H1 (cell line): ENCODE measurements at regions not wholly inside any gene's neighbourhood (a gene's known extent, or its start where the extent isn't known, plus 50 kb on each side); places are given as distances from the start of the nearest gene placed in this dataset.

Experiments used
- CTCF ChIA-PET: fragments of 300-600 bp; sonication (Branson Sonifier 250); formaldehyde crosslinking; loops from one replicate; lab custom pipeline; 2021; ENCODE audit not compliant: partially characterized antibody; lab: Charles Lee
- POLR2A ChIA-PET: fragments of 300-600 bp; sonication (Branson Sonifier 250); formaldehyde crosslinking; loops from one replicate; lab custom pipeline; 2021; ENCODE audit warnings: inconsistent platforms; ENCODE audit not compliant: partially characterized antibody; lab: Charles Lee
- DNase-seq, 2 experiments: peaks; one replicate each; pipeline versions ENCODE4 v3.0.0 to v3.0.0-alpha.2; 2010 to 2022; ENCODE audit warnings: low spot score in 2 of 2, low read depth in 1 of 2, mixed read lengths in 1 of 2
- FAIRE-seq: peaks from 2 replicates; lab custom pipeline; 2011; peaks lifted over from hg19 to GRCh38; lab: Jason Lieb, UNC
- H2AFZ ChIP-seq: 2 replicates; pipeline ENCODE4 v1.8.1; 2012; ENCODE audit warnings: low read length, inconsistent platforms
- H2AK5ac ChIP-seq: 2 replicates; pipeline ENCODE4 v1.6.1; 2013; ENCODE audit warnings: low read depth, low read length
- H2BK120ac ChIP-seq: replicated peaks from 2 replicates; pipeline ENCODE3; 2013; ENCODE audit warnings: low read depth, low read length, inconsistent platforms
- H2BK12ac ChIP-seq: 2 replicates; pipeline ENCODE4 v1.6.1; 2013; ENCODE audit warnings: low read depth, low read length
- H2BK15ac ChIP-seq: 2 replicates; pipeline ENCODE4 v1.6.1; 2013; ENCODE audit warnings: low read length
- H2BK20ac ChIP-seq: 2 replicates; pipeline ENCODE4 v1.6.1; 2013; ENCODE audit warnings: low read length
- H2BK5ac ChIP-seq: 2 replicates; pipeline ENCODE4 v1.6.1; 2013; ENCODE audit warnings: low read depth, low read length
- H3K14ac ChIP-seq: 2 replicates; pipeline ENCODE4 v1.6.1; 2013; ENCODE audit warnings: inconsistent platforms; ENCODE audit not compliant: insufficient read length
- H3K18ac ChIP-seq: 2 replicates; pipeline ENCODE4 v1.6.1; 2013; ENCODE audit warnings: low read length; ENCODE audit errors: extremely low read depth
- H3K23ac ChIP-seq: 2 replicates; pipeline ENCODE4 v1.6.1; 2013; ENCODE audit warnings: inconsistent platforms; ENCODE audit not compliant: insufficient read length
- H3K23me2 ChIP-seq: 2 replicates; pipeline ENCODE4 v1.6.1; 2013; ENCODE audit warnings: low read depth, low read length
- H3K27ac ChIP-seq: 2 replicates; pipeline ENCODE4 v1.6.1; 2011; ENCODE audit warnings: low read depth, low read length, inconsistent platforms
- H3K27me3 ChIP-seq, 4 experiments: replicated peaks in 1 of 4; 1 replicate in 1 of 4; 2 replicates in 3 of 4; pipeline versions ENCODE4 v1.6.1 to v1.8.1; 2011 to 2013; ENCODE audit warnings: low read length in 3 of 4, mild to moderate bottlenecking in 3 of 4, inconsistent platforms in 2 of 4, mixed read lengths in 2 of 4, moderate library complexity in 1 of 4; ENCODE audit not compliant: control insufficient read depth in 3 of 4, insufficient read depth in 3 of 4; ENCODE audit errors: extremely low read depth in 1 of 4
- H3K36me3 ChIP-seq, 4 experiments: 2 replicates each; pipeline versions ENCODE4 v1.6.1 to v1.8.1; 2011 to 2013; ENCODE audit warnings: mild to moderate bottlenecking in 4 of 4, low read length in 3 of 4, moderate library complexity in 2 of 4, control low read depth in 1 of 4, inconsistent platforms in 1 of 4; ENCODE audit not compliant: insufficient read depth in 4 of 4, control insufficient read depth in 2 of 4
- H3K4ac ChIP-seq: replicated peaks from 2 replicates; pipeline ENCODE3; 2013; ENCODE audit warnings: low read length, low read depth, mixed read lengths, inconsistent platforms; ENCODE audit not compliant: insufficient read length
- H3K4me1 ChIP-seq, 4 experiments: replicated peaks in 1 of 4; 1 replicate in 1 of 4; 2 replicates in 3 of 4; pipeline versions ENCODE4 v1.6.1 to v1.8.1; 2011 to 2013; ENCODE audit warnings: low read length in 3 of 4, inconsistent platforms in 2 of 4, mixed read lengths in 1 of 4; ENCODE audit not compliant: insufficient read depth in 4 of 4, control insufficient read depth in 3 of 4
- H3K4me2 ChIP-seq, 2 experiments: 2 replicates each; pipeline versions ENCODE4 v1.6.1 to v1.8.1; 2011 to 2013; ENCODE audit warnings: low read depth in 2 of 2, low read length in 2 of 2, control low read depth in 1 of 2, inconsistent platforms in 1 of 2, mild to moderate bottlenecking in 1 of 2; ENCODE audit not compliant: insufficient read depth in 1 of 2
- H3K4me3 ChIP-seq, 4 experiments: fragments of 200-600, 300-600 bp in 1 of 4; sonication (generic), shearing (Covaris generic), sonication (Bioruptor Twin) in 1 of 4; 2 replicates each; pipeline versions ENCODE4 v1.5.1 to v1.8.1; 2011 to 2016; ENCODE audit warnings: low read length in 4 of 4, low read depth in 3 of 4, control low read depth in 2 of 4, inconsistent platforms in 2 of 4, mild to moderate bottlenecking in 2 of 4, mixed read lengths in 1 of 4, moderate library complexity in 1 of 4; ENCODE audit not compliant: insufficient read depth in 2 of 4; ENCODE audit errors: extremely low read depth in 1 of 4
- H3K56ac ChIP-seq: replicated peaks from 2 replicates; pipeline ENCODE3; 2013; ENCODE audit warnings: low read depth, mild to moderate bottlenecking, mixed read lengths, low read length, inconsistent platforms; ENCODE audit not compliant: insufficient read length
- H3K79me1 ChIP-seq: 2 replicates; pipeline ENCODE4 v1.6.1; 2013; ENCODE audit warnings: low read depth, low read length, control low read depth
- H3K79me2 ChIP-seq, 2 experiments: 2 replicates each; pipeline versions ENCODE4 v1.6.1 to v1.8.1; 2012 to 2013; ENCODE audit warnings: low read length in 2 of 2, mild to moderate bottlenecking in 2 of 2, inconsistent platforms in 1 of 2; ENCODE audit not compliant: insufficient read depth in 2 of 2, control insufficient read depth in 1 of 2
- H3K9ac ChIP-seq, 4 experiments: replicated peaks in 1 of 4; 1 replicate in 1 of 4; 2 replicates in 3 of 4; pipeline versions ENCODE4 v1.6.1 to v1.8.1; 2011 to 2013; ENCODE audit warnings: low read depth in 3 of 4, low read length in 3 of 4, control low read depth in 2 of 4, mild to moderate bottlenecking in 2 of 4, moderate library complexity in 2 of 4, inconsistent platforms in 1 of 4; ENCODE audit errors: extremely low read depth in 1 of 4
- H3K9me3 ChIP-seq, 2 experiments: 2 replicates each; pipeline versions ENCODE4 v1.6.1 to v1.8.1; 2012 to 2013; ENCODE audit warnings: mild to moderate bottlenecking in 2 of 2, moderate library complexity in 2 of 2, control low read depth in 1 of 2, inconsistent platforms in 1 of 2, low read depth in 1 of 2, low read length in 1 of 2, mixed read lengths in 1 of 2; ENCODE audit not compliant: insufficient read depth in 2 of 2
- H4K20me1 ChIP-seq, 2 experiments: replicated peaks in 1 of 2; 2 replicates each; pipeline versions ENCODE3 to v1.8.1; 2011 to 2013; ENCODE audit warnings: inconsistent platforms in 2 of 2, low read length in 2 of 2, mild to moderate bottlenecking in 1 of 2; ENCODE audit not compliant: insufficient read depth in 2 of 2, control insufficient read depth in 1 of 2
- H4K5ac ChIP-seq: 2 replicates; pipeline ENCODE4 v1.6.1; 2013; ENCODE audit warnings: low read length, low read depth, mixed read lengths, inconsistent platforms; ENCODE audit not compliant: insufficient read length
- H4K8ac ChIP-seq: 2 replicates; pipeline ENCODE4 v1.8.0; 2013; ENCODE audit warnings: mild to moderate bottlenecking, moderate library complexity, low read length, inconsistent platforms; ENCODE audit not compliant: insufficient read depth; ENCODE audit errors: extremely low read depth
- H4K91ac ChIP-seq: replicated peaks from 2 replicates; pipeline ENCODE3; 2013; ENCODE audit warnings: low read length, mixed read lengths, inconsistent platforms; ENCODE audit not compliant: insufficient read length
- ASH2L ChIP-seq: fragments of 200-600, 300-600 bp; sonication (generic); IDR thresholded peaks from one replicate; pipeline ENCODE4 v1.7.1; 2017; ENCODE audit warnings: low read length
- CEBPB ChIP-seq: IDR thresholded peaks from 2 replicates; pipeline ENCODE4 v1.6.1; 2012; ENCODE audit warnings: low read depth, low read length
- CHD1 ChIP-seq: IDR thresholded peaks from 2 replicates; pipeline ENCODE4 v1.6.1; 2012; ENCODE audit warnings: low read depth, low read length, improper control_type of control experiment
- KDM5A ChIP-seq: fragments of 200-600 bp; IDR thresholded peaks from 2 replicates; pipeline ENCODE4 v1.7.1; 2012; ENCODE audit warnings: mild to moderate bottlenecking, low read length, inconsistent platforms, mixed read lengths
- POU5F1 ChIP-seq: IDR thresholded peaks from 2 replicates; pipeline ENCODE4 v1.6.1; 2011; ENCODE audit warnings: low read depth, mild to moderate bottlenecking, low read length, moderate library complexity
- SP2 ChIP-seq: IDR thresholded peaks from 2 replicates; pipeline ENCODE4 v1.6.1; 2012; ENCODE audit warnings: mild to moderate bottlenecking, low read length, inconsistent platforms
- TEAD4 ChIP-seq: IDR thresholded peaks from 2 replicates; pipeline ENCODE4 v1.6.1; 2012; ENCODE audit warnings: low read depth, low read length, inconsistent platforms, mixed read lengths
- WGBS, 2 experiments: shearing (Covaris generic) in 1 of 2; methylation state at CpG; one replicate each; pipeline versions ENCODE4 v1.1.6 to v1.1.7; 2013 to 2015; ENCODE audit warnings: low lambda C conversion rate in 2 of 2, mixed read lengths in 2 of 2, inconsistent platforms in 1 of 2, low coverage in 1 of 2, missing lambda C conversion rate in 1 of 2; ENCODE audit not compliant: insufficient replicate concordance in 2 of 2, insufficient coverage in 1 of 2, insufficient read length in 1 of 2; ENCODE audit errors: extremely low coverage in 1 of 2, missing lambda C conversion rate in 1 of 2; 5-methylcytosine and 5-hydroxymethylcytosine counted together

GRCh38 chr7:17472518-17472917 is 174.1 kb downstream of the AHR start:
- Histone ChIP-seq H3K14ac (no peak overlapping the region), H4K91ac (no peak overlapping the region), H2AFZ (no peak overlapping the region), H4K20me1 (no peaks in the 10 kb centered on the region), H3K9ac (no peak overlapping the region), H3K27ac (no peak overlapping the region), H3K4ac (no peak overlapping the region), H3K23me2 (no peaks in the 10 kb centered on the region), H3K27me3 (no peaks in the 10 kb centered on the region), H2BK120ac (no peak overlapping the region), H3K79me2 (no peaks in the 10 kb centered on the region), H4K5ac (no peak overlapping the region), H3K56ac (no peak overlapping the region), H2BK12ac (no peak overlapping the region), H2BK15ac (no peak overlapping the region), H2BK5ac (no peak overlapping the region), H3K18ac (no peak overlapping the region), H3K4me2 (no peak overlapping the region), H3K36me3 (no peaks in the 10 kb centered on the region), H2AK5ac (no peak overlapping the region), H3K9me3 (no peaks in the 10 kb centered on the region), H3K4me3 (no peak overlapping the region), H3K79me1 (no peaks in the 10 kb centered on the region), H3K4me1 (no peaks in the 10 kb centered on the region; a peak in 1 of 7 replicates), H3K23ac (no peak overlapping the region), H4K8ac (no peak overlapping the region), H2BK20ac (no peak overlapping the region)
- 95% methylated on average over 3 of the region's 3 CpGs; no CpG with 5 or more reads in 1 of the 2 experiments for WGBS, 2 experiments
- ChIA-PET POLR2A (no interaction called here), CTCF (interaction anchor here (0.7 kb wide), 1 partner anchor 140 kb away, joined by 3 read pairs; no protein-coding TSS in a partner anchor)
- no peak for DNase-seq
- TF ChIP-seq CEBPB: no peak
- no peak for TF ChIP-seq TEAD4
- TF ChIP-seq POU5F1: no peak
- no peak for TF ChIP-seq ASH2L
- no peak for TF ChIP-seq SP2
- TF ChIP-seq CHD1: no peak
- no peak for TF ChIP-seq KDM5A
- FAIRE-seq: no peak
